ENCODE measurements at regions not wholly inside any gene's neighbourhood (a gene's known extent, or its start where the extent isn't known, plus 50 kb on each side); places are given as distances from the start of the nearest gene placed in this dataset.

- no peak for TF ChIP-seq CTCF (IDR thresholded peaks at IDR 0.05)
- no peak for TF ChIP-seq POLR2A (IDR thresholded peaks at IDR 0.05)
These were observed 124.5 kb downstream of the KCNA5 start for GRCh38 chr12:5168148-5168547.

Measured in Peyer's patch (tissue), 4 donors.